IMR-90 (cell line): ENCODE measurements at regions not wholly inside any gene's neighbourhood (a gene's known extent, or its start where the extent isn't known, plus 50 kb on each side); places are given as distances from the start of the nearest gene placed in this dataset.

Experiments
- ATAC-seq: fragments of 200-7000 bp; cut with Tn5 transposase; 2 replicates; pipeline ENCODE4 v1.9.1; 2020; ENCODE audit warnings: low read depth, mild to moderate bottlenecking, moderate library complexity
- BruUV-seq: library from RNA; stranded (reverse); fragments of 400-500 nt; replicated peaks from 2 replicates; lab custom pipeline; 2021; lab: Mats Ljungman, UMichigan
- CTCF ChIA-PET: fragments of 300-600 bp; formaldehyde crosslinking; extraction: SDS; loops from one replicate; lab custom pipeline; 2021; ENCODE audit warnings: antibody characterized with exemption; lab: Yijun Ruan, JAX
- POLR2A ChIA-PET: fragments of 300-600 bp; sonication (Branson Sonifier 250); formaldehyde crosslinking; loops from one replicate; lab custom pipeline; 2022; ENCODE audit warnings: antibody characterized with exemption; ENCODE audit not compliant: unreplicated experiment; lab: Charles Lee
- DNase-seq: peaks from one replicate; pipeline ENCODE4 v3.0.0; 2013
- H2AFZ ChIP-seq: replicated peaks from 2 replicates; pipeline ENCODE3; 2013; ENCODE audit warnings: low read length, mild to moderate bottlenecking; ENCODE audit not compliant: poor library complexity
- H2AK5ac ChIP-seq: 2 replicates; pipeline ENCODE4 v1.6.1; 2013; ENCODE audit warnings: low read depth, low read length, inconsistent platforms
- H2AK9ac ChIP-seq: replicated peaks from 2 replicates; pipeline ENCODE3; 2013; ENCODE audit warnings: mild to moderate bottlenecking, low read depth, low read length, moderate library complexity; ENCODE audit not compliant: poor library complexity
- H2BK120ac ChIP-seq: 2 replicates; pipeline ENCODE4 v1.6.1; 2013; ENCODE audit warnings: low read depth, low read length, inconsistent platforms
- H2BK15ac ChIP-seq: 3 replicates; pipeline ENCODE4 v1.6.1; 2013; ENCODE audit warnings: low read depth, low read length, inconsistent platforms
- H2BK20ac ChIP-seq: 2 replicates; pipeline ENCODE4 v1.6.1; 2013; ENCODE audit warnings: low read depth, mild to moderate bottlenecking, inconsistent platforms, low read length, moderate library complexity
- H2BK5ac ChIP-seq: 2 replicates; pipeline ENCODE4 v1.6.1; 2013; ENCODE audit warnings: mild to moderate bottlenecking, low read depth, low read length, inconsistent platforms; ENCODE audit not compliant: poor library complexity, severe bottlenecking
- H3K14ac ChIP-seq: replicated peaks from 2 replicates; pipeline ENCODE4 v1.6.1; 2013; ENCODE audit warnings: low read depth, low read length, inconsistent platforms
- H3K18ac ChIP-seq: 2 replicates; pipeline ENCODE4 v1.6.1; 2013; ENCODE audit warnings: low read depth, low read length, control low read depth
- H3K23ac ChIP-seq: 2 replicates; pipeline ENCODE4 v1.6.1; 2013; ENCODE audit warnings: low read depth, low read length, inconsistent platforms
- H3K27ac ChIP-seq: 2 replicates; pipeline ENCODE4 v1.5.1; 2013; ENCODE audit warnings: mild to moderate bottlenecking, control low read depth, low read length; ENCODE audit not compliant: insufficient read depth
- H3K27me3 ChIP-seq: 2 replicates; pipeline ENCODE4 v1.6.1; 2013; ENCODE audit warnings: low read length; ENCODE audit not compliant: control insufficient read depth, insufficient read depth
- H3K36me3 ChIP-seq: 2 replicates; pipeline ENCODE4 v1.6.1; 2013; ENCODE audit warnings: low read length, mixed read lengths; ENCODE audit not compliant: control insufficient read depth, insufficient read depth
- H3K4ac ChIP-seq: 2 replicates; pipeline ENCODE4 v1.6.1; 2013; ENCODE audit warnings: low read depth, low read length, inconsistent platforms
- H3K4me1 ChIP-seq: 2 replicates; pipeline ENCODE4 v1.6.1; 2013; ENCODE audit warnings: low read length, mixed read lengths; ENCODE audit not compliant: control insufficient read depth, insufficient read depth
- H3K4me2 ChIP-seq: 2 replicates; pipeline ENCODE4 v1.6.1; 2013; ENCODE audit warnings: low read depth, mild to moderate bottlenecking, control low read depth, low read length, moderate library complexity
- H3K4me3 ChIP-seq: 2 replicates; pipeline ENCODE4 v1.5.1; 2013; ENCODE audit warnings: low read depth, mild to moderate bottlenecking, control low read depth, low read length, moderate library complexity; ENCODE audit not compliant: insufficient read depth
- H3K56ac ChIP-seq: 2 replicates; pipeline ENCODE4 v1.6.1; 2013; ENCODE audit warnings: low read length, inconsistent platforms; ENCODE audit not compliant: insufficient read depth; ENCODE audit errors: extremely low read depth
- H3K79me1 ChIP-seq, 2 experiments: 2 replicates each; pipeline ENCODE4 v1.6.1; 2013; ENCODE audit warnings: low read length in 2 of 2, inconsistent platforms in 1 of 2, low read depth in 1 of 2
- H3K9ac ChIP-seq: 2 replicates; pipeline ENCODE4 v1.6.1; 2013; ENCODE audit warnings: low read depth, low read length, control low read depth
- H3K9me1 ChIP-seq: 2 replicates; pipeline ENCODE4 v1.6.1; 2013; ENCODE audit warnings: low read length, inconsistent platforms; ENCODE audit not compliant: insufficient read depth
- H3K9me3 ChIP-seq: 2 replicates; pipeline ENCODE4 v1.6.1; 2013; ENCODE audit warnings: low read length; ENCODE audit not compliant: control insufficient read depth, insufficient read depth
- H4K20me1 ChIP-seq: 2 replicates; pipeline ENCODE4 v1.6.1; 2013; ENCODE audit warnings: low read length, inconsistent platforms; ENCODE audit not compliant: insufficient read depth
- H4K5ac ChIP-seq: 2 replicates; pipeline ENCODE4 v1.6.1; 2013; ENCODE audit warnings: mild to moderate bottlenecking, low read depth, low read length, control low read depth
- H4K8ac ChIP-seq, 2 experiments: 2 replicates each; pipeline ENCODE4 v1.6.1; 2013; ENCODE audit warnings: low read depth in 2 of 2, low read length in 2 of 2, control low read depth in 1 of 2, inconsistent platforms in 1 of 2
- H4K91ac ChIP-seq: 2 replicates; pipeline ENCODE4 v1.6.1; 2013; ENCODE audit warnings: low read depth, low read length, inconsistent platforms; ENCODE audit not compliant: insufficient read depth
- MAFK ChIP-seq: IDR thresholded peaks from 2 replicates; pipeline ENCODE4 v1.6.1; 2012; ENCODE audit warnings: low read depth, low read length, improper control_type of control experiment
- WGBS, 2 experiments: methylation state at CpG; one replicate each; pipeline versions ENCODE4 v1.1.5 to v1.1.7; 2013; ENCODE audit warnings: missing lambda C conversion rate in 2 of 2; ENCODE audit not compliant: insufficient read length in 1 of 2; ENCODE audit errors: extremely low coverage in 2 of 2; 5-methylcytosine and 5-hydroxymethylcytosine counted together
- dilution Hi-C: fragments of 300-500 bp; cut with HindIII; formaldehyde crosslinking; loops from one replicate; pipeline ENCODE4 v1.14.3; 2018; ENCODE audit warnings: low sequenced_read_pairs; ENCODE audit not compliant: unreplicated experiment
- in situ Hi-C: fragments of 300-500 bp; cut with MboI; formaldehyde crosslinking; loops from 3 replicates; pipeline ENCODE4 v1.14.3; 2019; ENCODE audit warnings: low sequenced_read_pairs, inconsistent platforms, mixed read lengths
- intact Hi-C: fragments of 100-400 bp; cut with micrococcal nuclease; formaldehyde crosslinking; loops from 2 replicates; pipeline ENCODE4 v1.10.0; 2022

GRCh38 chr9:78697618-78698017, 400.7 kb downstream of the PSAT1 start:
- DNase-seq (no peak), ATAC-seq (no peak)
- no peak overlapping the region for H2AK9ac ChIP-seq
- H3K9me1 ChIP-seq = no peaks in the 10 kb centered on the region
- no peaks in the 10 kb centered on the region for H3K9me3 ChIP-seq
- no peak overlapping the region for H2BK5ac ChIP-seq
- intact Hi-C loops (no loop called here), dilution Hi-C loops (no loop called here), in situ Hi-C loops (no loop called here)
- H3K4me1 ChIP-seq = no peaks in the 10 kb centered on the region; the same call in 1 of the 2 replicates
- H3K27me3 ChIP-seq = no peaks in the 10 kb centered on the region
- no peak overlapping the region for H2BK120ac ChIP-seq
- no peak overlapping the region for H2BK15ac ChIP-seq
- H3K56ac ChIP-seq = no peak overlapping the region
- H3K27ac ChIP-seq = no peak overlapping the region
- no peak overlapping the region for H2AK5ac ChIP-seq
- H2AFZ ChIP-seq = no peak overlapping the region
- H3K4me2 ChIP-seq = no peak overlapping the region
- no peak overlapping the region for H3K14ac ChIP-seq
- H3K23ac ChIP-seq = no peak overlapping the region
- H3K79me1 ChIP-seq = no peaks in the 10 kb centered on the region
- WGBS, 2 experiments = no CpG with 5 or more reads among the region's 1 CpG
- no peaks in the 10 kb centered on the region for H3K36me3 ChIP-seq
- BruUV-seq = no TSS peak
- ChIA-PET CTCF (no interaction called here), POLR2A (no interaction called here)
- H3K4ac ChIP-seq = no peak overlapping the region
- H3K9ac ChIP-seq = no peak overlapping the region
- no peak overlapping the region for H4K5ac ChIP-seq
- no peak overlapping the region for H2BK20ac ChIP-seq
- no peak overlapping the region for H3K18ac ChIP-seq
- TF ChIP-seq MAFK = no peak
- no peak overlapping the region for H3K4me3 ChIP-seq
- no peaks in the 10 kb centered on the region for H4K20me1 ChIP-seq
- no peak overlapping the region; a peak in 1 of 4 replicates for H4K8ac ChIP-seq
- no peak overlapping the region for H4K91ac ChIP-seq
